HG03521 (cell line): ENCODE measurements at regions not wholly inside any gene's neighbourhood (a gene's known extent, or its start where the extent isn't known, plus 50 kb on each side); places are given as distances from the start of the nearest gene placed in this dataset.
A peak's percentile ranks its signal among the peaks of the same experiment; 100 is the strongest.

Experiments
- ATAC-seq: cut with Tn5 transposase; IDR thresholded peaks from one replicate; pipeline ENCODE4 v1.9.1; 2021; ENCODE audit warnings: mild to moderate bottlenecking, moderate library complexity; ENCODE audit not compliant: unreplicated experiment

GRCh38 chr5:136701191-136701590 is 335.8 kb upstream of the TRPC7 start:
- no peak for ATAC-seq

GRCh38 chr5:136699651-136700050 is 334.3 kb upstream of the TRPC7 start:
- no peak for ATAC-seq

GRCh38 chr5:136698970-136699369 is 333.6 kb upstream of the TRPC7 start:
- no peak for ATAC-seq

GRCh38 chr5:136694258-136694657 is 328.9 kb upstream of the TRPC7 start:
- no peak for ATAC-seq

- ATAC-seq = no peak
These were observed 324.2 kb upstream of the TRPC7 start for GRCh38 chr5:136689552-136689951.

- ATAC-seq = no peak
These were observed 321.0 kb upstream of the TRPC7 start for GRCh38 chr5:136686192-136686872.

- no peak for ATAC-seq
These were observed 317.6 kb upstream of the TRPC7 start for GRCh38 chr5:136682986-136683385.

- ATAC-seq = no peak
These were observed 313.9 kb upstream of the TRPC7 start for GRCh38 chr5:136679233-136679632.

GRCh38 chr5:136677217-136677616 is 311.9 kb upstream of the TRPC7 start:
- ATAC-seq = no peak

- ATAC-seq = no peak
These were observed 311.3 kb upstream of the TRPC7 start for GRCh38 chr5:136676685-136677084.

- no peak for ATAC-seq
These were observed 310.4 kb upstream of the TRPC7 start for GRCh38 chr5:136675769-136676168.

GRCh38 chr5:136674178-136674577 is 308.8 kb upstream of the TRPC7 start:
- no peak for ATAC-seq

- no peak for ATAC-seq
These were observed 302.4 kb upstream of the TRPC7 start for GRCh38 chr5:136667789-136668188.

- no peak for ATAC-seq
These were observed 301.8 kb upstream of the TRPC7 start for GRCh38 chr5:136666970-136667620.

GRCh38 chr5:136665331-136665730 is 300.0 kb upstream of the TRPC7 start:
- no peak for ATAC-seq

GRCh38 chr5:136661026-136661425 is 295.7 kb upstream of the TRPC7 start:
- ATAC-seq = no peak

GRCh38 chr5:136656811-136657210 is 291.5 kb upstream of the TRPC7 start:
- ATAC-seq = no peak

GRCh38 chr5:136655468-136655867 is 290.1 kb upstream of the TRPC7 start:
- ATAC-seq = no peak

- no peak for ATAC-seq
These were observed 281.6 kb upstream of the TRPC7 start for GRCh38 chr5:136646915-136647314.

- ATAC-seq = no peak
These were observed 277.6 kb upstream of the TRPC7 start for GRCh38 chr5:136642976-136643375.

- peak; percentile 56 for ATAC-seq
These were observed 274.3 kb upstream of the TRPC7 start for GRCh38 chr5:136639616-136640015.

GRCh38 chr5:136638084-136638483 is 272.7 kb upstream of the TRPC7 start:
- no peak for ATAC-seq

GRCh38 chr5:136636001-136636400 is 270.7 kb upstream of the TRPC7 start:
- no peak for ATAC-seq
